ENCODE measurements at regions not wholly inside any gene's neighbourhood (a gene's known extent, or its start where the extent isn't known, plus 50 kb on each side); places are given as distances from the start of the nearest gene placed in this dataset.

DNA sequence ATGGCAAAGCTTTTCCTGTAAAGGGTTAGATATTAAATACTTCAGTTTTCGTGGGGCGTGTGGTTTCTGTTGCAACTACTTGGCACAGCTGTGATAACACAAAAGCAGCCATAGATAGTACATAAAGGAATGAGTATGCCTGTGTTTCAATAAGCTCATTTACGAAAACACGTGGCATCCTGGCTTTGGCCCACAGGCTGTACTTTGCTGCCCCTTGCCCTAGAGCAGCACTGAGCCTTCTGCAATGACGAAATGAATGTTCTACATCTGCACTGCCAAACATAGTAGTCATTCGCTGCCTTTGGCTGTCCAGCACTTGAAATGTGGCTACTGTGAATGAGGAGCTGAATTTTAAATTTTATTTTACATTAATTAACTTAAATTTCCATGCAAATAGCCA lies 376.2 kb upstream of the TPK1 start:
- TF ChIP-seq, protein P1, sequence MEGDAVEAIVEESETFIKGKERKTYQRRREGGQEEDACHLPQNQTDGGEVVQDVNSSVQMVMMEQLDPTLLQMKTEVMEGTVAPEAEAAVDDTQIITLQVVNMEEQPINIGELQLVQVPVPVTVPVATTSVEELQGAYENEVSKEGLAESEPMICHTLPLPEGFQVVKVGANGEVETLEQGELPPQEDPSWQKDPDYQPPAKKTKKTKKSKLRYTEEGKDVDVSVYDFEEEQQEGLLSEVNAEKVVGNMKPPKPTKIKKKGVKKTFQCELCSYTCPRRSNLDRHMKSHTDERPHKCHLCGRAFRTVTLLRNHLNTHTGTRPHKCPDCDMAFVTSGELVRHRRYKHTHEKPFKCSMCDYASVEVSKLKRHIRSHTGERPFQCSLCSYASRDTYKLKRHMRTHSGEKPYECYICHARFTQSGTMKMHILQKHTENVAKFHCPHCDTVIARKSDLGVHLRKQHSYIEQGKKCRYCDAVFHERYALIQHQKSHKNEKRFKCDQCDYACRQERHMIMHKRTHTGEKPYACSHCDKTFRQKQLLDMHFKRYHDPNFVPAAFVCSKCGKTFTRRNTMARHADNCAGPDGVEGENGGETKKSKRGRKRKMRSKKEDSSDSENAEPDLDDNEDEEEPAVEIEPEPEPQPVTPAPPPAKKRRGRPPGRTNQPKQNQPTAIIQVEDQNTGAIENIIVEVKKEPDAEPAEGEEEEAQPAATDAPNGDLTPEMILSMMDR (IDR thresholded peaks at IDR 0.05; ENCODE audit: extremely low read depth in 1 of 2, insufficient read depth in 1 of 2, low read depth in 1 of 2, low read length in 2 of 2), result no peak
- TF ChIP-seq POLR2A (IDR thresholded peaks at IDR 0.05; ENCODE audit: low read depth, low read length), result no peak
- no peak for TF ChIP-seq EZH2 (IDR thresholded peaks at IDR 0.05; ENCODE audit: borderline replicate concordance, low read depth, low read length, severe bottlenecking)
- no peak for TF ChIP-seq POLR2AphosphoS5 (IDR thresholded peaks at IDR 0.05; ENCODE audit: insufficient read depth, low read depth, low read length)
- no peak for TF ChIP-seq JUN (IDR thresholded peaks at IDR 0.05; ENCODE audit: borderline replicate concordance, insufficient read depth, insufficient read length, low read depth)

All from endothelial cell of umbilical vein (primary cell).